ENCODE measurements at regions not wholly inside any gene's neighbourhood (a gene's known extent, or its start where the extent isn't known, plus 50 kb on each side); places are given as distances from the start of the nearest gene placed in this dataset.

DNA sequence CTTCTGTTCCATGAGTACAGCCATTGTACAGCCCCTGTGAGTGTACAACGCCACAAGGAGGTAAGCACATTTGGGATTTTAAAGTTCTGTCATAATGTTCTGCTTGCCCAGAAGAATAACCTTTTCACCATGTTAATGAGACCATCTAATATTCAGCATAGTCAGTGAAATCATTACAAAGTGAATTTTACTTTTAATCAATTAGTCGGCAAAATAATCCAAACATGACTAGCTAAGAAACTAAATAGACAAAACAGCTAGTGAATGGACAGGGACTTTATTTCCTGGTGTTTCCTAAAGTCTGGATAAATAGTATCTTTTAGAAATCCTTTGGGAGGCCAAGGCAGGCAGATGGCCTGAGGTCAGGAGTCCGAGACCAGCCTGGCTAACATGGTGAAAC, 69.0 kb upstream of the NRSN1 start:
- no peaks in the 10 kb centered on the region for H3K27me3 ChIP-seq (ENCODE audit: control insufficient read depth in 3 of 3, insufficient read depth in 3 of 3, low read length in 2 of 3)

GRCh38 chr6:24060982-24061754, 64.8 kb upstream of the NRSN1 start:
- 61 to 74% methylated on average over 2 of the region's 2 CpGs for WGBS, 2 donors

More for the DNA sequence above, 69.0 kb upstream of the NRSN1 start:
- no peak for TF ChIP-seq CTCF (IDR thresholded peaks at IDR 0.05; ENCODE audit: control extremely low read depth, extremely low read depth)
- ATAC-seq (ENCODE audit: insufficient read depth, low FRiP score) (no peak), DNase-seq (no peak)
- Histone ChIP-seq H3K4me1 (ENCODE audit: control insufficient read depth in 5 of 5, insufficient read depth in 5 of 5, low read length in 5 of 5) (no peaks in the 10 kb centered on the region), H3K36me3 (ENCODE audit: control insufficient read depth in 4 of 4, insufficient read depth in 4 of 4, low read length in 4 of 4) (no peaks in the 10 kb centered on the region), H3K27ac (ENCODE audit: low read depth in 1 of 2, low read length in 1 of 2) (no peak overlapping the region), H3K9ac (ENCODE audit: insufficient read depth in 1 of 2, low read length in 2 of 2) (no peak overlapping the region), H3K9me3 (ENCODE audit: control insufficient read depth in 4 of 4, insufficient read depth in 3 of 4, low read length in 3 of 4) (no peaks in the 10 kb centered on the region), H3K4me3 (no peak overlapping the region)
- 90 to 94% methylated on average over 3 of the region's 3 CpGs for WGBS, 2 donors

DNA sequence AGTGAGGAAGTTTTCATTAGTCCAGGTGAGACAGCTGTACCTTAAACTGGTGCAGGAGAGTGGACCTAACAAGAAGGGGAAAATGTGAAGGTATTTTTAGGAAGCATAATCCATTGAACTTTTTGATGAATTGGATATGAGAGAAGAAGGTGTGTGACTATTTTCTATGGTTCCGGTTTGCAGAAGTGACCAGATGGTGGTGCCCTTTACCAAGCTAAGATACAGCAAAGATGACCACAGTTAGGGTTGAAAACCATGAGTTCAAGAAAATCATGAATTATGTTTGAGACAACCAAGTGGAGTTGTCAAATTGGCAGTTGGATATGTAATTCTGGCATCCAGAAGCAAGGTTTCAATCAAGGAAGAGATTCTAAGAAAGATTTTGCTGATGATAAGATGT, 61.9 kb upstream of the NRSN1 start:
- no peaks in the 10 kb centered on the region for H3K9me3 ChIP-seq (ENCODE audit: control insufficient read depth in 4 of 4, insufficient read depth in 3 of 4, low read length in 3 of 4)
- ATAC-seq (ENCODE audit: insufficient read depth, low FRiP score) (no peak), DNase-seq (peak in 2 of 3 donors; percentile 32 to 48)
- no peaks in the 10 kb centered on the region for H3K4me1 ChIP-seq (ENCODE audit: control insufficient read depth in 5 of 5, insufficient read depth in 5 of 5, low read length in 5 of 5)
- H3K27ac ChIP-seq (ENCODE audit: low read depth in 1 of 2, low read length in 1 of 2) = no peak overlapping the region
- no peak for TF ChIP-seq CTCF (IDR thresholded peaks at IDR 0.05; ENCODE audit: control extremely low read depth, extremely low read depth)
- 48 to 63% methylated on average over 1 of the region's 1 CpG for WGBS, 2 donors
- H3K4me3 ChIP-seq = no peak overlapping the region
- no peaks in the 10 kb centered on the region for H3K36me3 ChIP-seq (ENCODE audit: control insufficient read depth in 4 of 4, insufficient read depth in 4 of 4, low read length in 4 of 4)
- no peaks in the 10 kb centered on the region for H3K27me3 ChIP-seq (ENCODE audit: control insufficient read depth in 3 of 3, insufficient read depth in 3 of 3, low read length in 2 of 3)
- no peak overlapping the region for H3K9ac ChIP-seq (ENCODE audit: insufficient read depth in 1 of 2, low read length in 2 of 2)

More at GRCh38 chr6:24060982-24061754, 64.8 kb upstream of the NRSN1 start:
- H3K4me3 ChIP-seq = no peak overlapping the region
- H3K9me3 ChIP-seq (ENCODE audit: control insufficient read depth in 4 of 4, insufficient read depth in 3 of 4, low read length in 3 of 4) = no peaks in the 10 kb centered on the region
- ATAC-seq (ENCODE audit: insufficient read depth, low FRiP score) (no peak), DNase-seq (no peak)
- no peaks in the 10 kb centered on the region for H3K36me3 ChIP-seq (ENCODE audit: control insufficient read depth in 4 of 4, insufficient read depth in 4 of 4, low read length in 4 of 4)
- H3K4me1 ChIP-seq (ENCODE audit: control insufficient read depth in 5 of 5, insufficient read depth in 5 of 5, low read length in 5 of 5) = no peaks in the 10 kb centered on the region
- TF ChIP-seq CTCF (IDR thresholded peaks at IDR 0.05; ENCODE audit: control extremely low read depth, extremely low read depth) = no peak
- no peak overlapping the region for H3K9ac ChIP-seq (ENCODE audit: insufficient read depth in 1 of 2, low read length in 2 of 2)
- no peak overlapping the region for H3K27ac ChIP-seq (ENCODE audit: low read depth in 1 of 2, low read length in 1 of 2)
- no peaks in the 10 kb centered on the region for H3K27me3 ChIP-seq (ENCODE audit: control insufficient read depth in 3 of 3, insufficient read depth in 3 of 3, low read length in 2 of 3)

DNA sequence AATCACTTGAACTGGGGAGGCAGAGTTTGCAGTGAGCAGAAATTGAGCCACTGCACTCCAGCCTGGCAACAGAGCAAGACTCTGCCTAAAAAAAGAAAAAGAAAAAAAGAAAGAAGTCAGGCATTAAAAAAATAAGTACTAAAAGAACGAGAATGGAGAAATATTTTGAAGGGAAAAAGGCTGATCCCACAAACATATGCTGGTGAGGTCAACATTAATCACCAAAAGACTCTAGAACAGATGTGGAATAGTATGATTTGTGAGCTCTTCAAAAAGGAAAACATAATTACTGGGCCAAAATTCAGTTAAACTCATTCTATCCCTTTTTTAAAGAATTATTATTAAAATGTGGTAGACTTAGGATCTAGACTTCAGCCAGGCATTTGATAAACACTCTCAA, 61.2 kb upstream of the NRSN1 start:
- no peak overlapping the region for H3K4me3 ChIP-seq
- H3K9me3 ChIP-seq (ENCODE audit: control insufficient read depth in 4 of 4, insufficient read depth in 3 of 4, low read length in 3 of 4) = no peaks in the 10 kb centered on the region
- no peak overlapping the region for H3K27ac ChIP-seq (ENCODE audit: low read depth in 1 of 2, low read length in 1 of 2)
- 48 to 56% methylated on average over 1 of the region's 1 CpG for WGBS, 2 donors
- no peak overlapping the region for H3K9ac ChIP-seq (ENCODE audit: insufficient read depth in 1 of 2, low read length in 2 of 2)
- no peak for TF ChIP-seq CTCF (IDR thresholded peaks at IDR 0.05; ENCODE audit: control extremely low read depth, extremely low read depth)
- DNase-seq = no peak
- no peaks in the 10 kb centered on the region for H3K36me3 ChIP-seq (ENCODE audit: control insufficient read depth in 4 of 4, insufficient read depth in 4 of 4, low read length in 4 of 4)
- no peak for ATAC-seq (ENCODE audit: insufficient read depth, low FRiP score)
- no peaks in the 10 kb centered on the region for H3K27me3 ChIP-seq (ENCODE audit: control insufficient read depth in 3 of 3, insufficient read depth in 3 of 3, low read length in 2 of 3)
- H3K4me1 ChIP-seq (ENCODE audit: control insufficient read depth in 5 of 5, insufficient read depth in 5 of 5, low read length in 5 of 5) = no peaks in the 10 kb centered on the region

Data from lung (tissue), 11 donors.